GM20000 (cell line): ENCODE measurements at regions not wholly inside any gene's neighbourhood (a gene's known extent, or its start where the extent isn't known, plus 50 kb on each side); places are given as distances from the start of the nearest gene placed in this dataset.

Experiments used
- DNase-seq: peaks from one replicate; pipeline ENCODE4 v3.0.0; 2012; ENCODE audit warnings: low spot score
- TF ChIP-seq, protein P1 (sequence below): IDR thresholded peaks from 2 replicates; pipeline ENCODE4 v1.5.1; 2012; ENCODE audit warnings: mild to moderate bottlenecking, control low read depth; ENCODE audit errors: extremely low read depth, missing control alignments

DNA sequence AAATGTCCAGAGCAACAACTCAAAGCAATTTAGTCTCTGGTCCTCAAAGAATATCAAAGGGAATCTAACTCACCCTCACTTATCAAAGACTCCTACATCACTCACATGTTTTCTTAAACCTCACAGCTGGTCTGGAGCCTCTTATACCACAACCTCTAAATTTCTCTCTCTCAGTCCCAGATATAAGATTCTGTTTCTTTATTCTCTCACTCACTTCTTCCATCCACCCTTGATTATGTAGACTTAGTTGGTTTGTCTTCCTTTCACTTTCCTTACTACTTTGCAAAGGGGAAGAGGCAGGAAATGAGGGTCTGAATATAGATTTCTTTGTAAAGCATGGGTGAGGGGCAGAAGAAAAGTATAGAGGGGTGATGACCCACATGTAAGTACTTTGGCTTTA is 75.4 kb upstream of the STARD4 start:
- no peak for DNase-seq
- TF ChIP-seq, protein P1, sequence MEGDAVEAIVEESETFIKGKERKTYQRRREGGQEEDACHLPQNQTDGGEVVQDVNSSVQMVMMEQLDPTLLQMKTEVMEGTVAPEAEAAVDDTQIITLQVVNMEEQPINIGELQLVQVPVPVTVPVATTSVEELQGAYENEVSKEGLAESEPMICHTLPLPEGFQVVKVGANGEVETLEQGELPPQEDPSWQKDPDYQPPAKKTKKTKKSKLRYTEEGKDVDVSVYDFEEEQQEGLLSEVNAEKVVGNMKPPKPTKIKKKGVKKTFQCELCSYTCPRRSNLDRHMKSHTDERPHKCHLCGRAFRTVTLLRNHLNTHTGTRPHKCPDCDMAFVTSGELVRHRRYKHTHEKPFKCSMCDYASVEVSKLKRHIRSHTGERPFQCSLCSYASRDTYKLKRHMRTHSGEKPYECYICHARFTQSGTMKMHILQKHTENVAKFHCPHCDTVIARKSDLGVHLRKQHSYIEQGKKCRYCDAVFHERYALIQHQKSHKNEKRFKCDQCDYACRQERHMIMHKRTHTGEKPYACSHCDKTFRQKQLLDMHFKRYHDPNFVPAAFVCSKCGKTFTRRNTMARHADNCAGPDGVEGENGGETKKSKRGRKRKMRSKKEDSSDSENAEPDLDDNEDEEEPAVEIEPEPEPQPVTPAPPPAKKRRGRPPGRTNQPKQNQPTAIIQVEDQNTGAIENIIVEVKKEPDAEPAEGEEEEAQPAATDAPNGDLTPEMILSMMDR: no peak

DNA sequence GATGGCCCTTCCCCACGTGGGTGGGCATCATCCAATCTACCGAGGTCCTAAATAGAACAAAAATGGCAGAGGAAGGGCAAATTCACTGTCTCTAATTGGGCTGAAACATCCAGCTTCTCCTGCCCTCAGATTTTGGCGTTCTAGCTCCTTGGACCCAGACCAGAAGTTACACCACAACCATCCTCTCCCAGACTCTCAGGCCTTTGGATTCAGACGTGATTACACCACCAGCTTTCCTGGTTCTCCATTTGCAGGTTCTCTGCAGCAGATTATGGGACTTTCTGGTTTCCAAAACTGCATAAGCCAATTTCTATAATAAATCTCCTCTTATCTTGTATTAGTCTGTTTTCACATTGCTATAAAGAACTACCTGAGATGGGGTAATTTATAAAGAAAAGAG is 73.6 kb upstream of the STARD4 start:
- no peak for DNase-seq
- TF ChIP-seq, protein P1: no peak

DNA sequence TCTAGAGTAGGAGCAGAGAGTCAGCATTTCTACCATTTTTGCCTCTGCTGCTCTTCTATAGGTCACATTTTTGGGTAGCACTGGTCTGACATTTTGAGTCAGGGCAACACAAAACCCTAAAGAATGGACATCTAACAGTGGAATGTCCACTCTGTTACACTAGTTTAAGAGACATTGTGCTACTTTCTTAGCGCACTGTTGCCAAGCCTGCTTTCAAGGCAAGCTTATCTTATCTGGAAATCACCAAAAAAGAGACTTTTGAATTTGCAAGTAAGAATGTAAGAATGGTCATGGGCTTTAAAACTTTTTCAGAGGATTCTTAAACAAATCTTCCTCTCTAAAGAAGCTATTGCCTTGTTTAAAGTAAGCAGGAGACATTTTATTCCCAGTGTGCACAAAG is 73.0 kb upstream of the STARD4 start:
- no peak for DNase-seq

DNA sequence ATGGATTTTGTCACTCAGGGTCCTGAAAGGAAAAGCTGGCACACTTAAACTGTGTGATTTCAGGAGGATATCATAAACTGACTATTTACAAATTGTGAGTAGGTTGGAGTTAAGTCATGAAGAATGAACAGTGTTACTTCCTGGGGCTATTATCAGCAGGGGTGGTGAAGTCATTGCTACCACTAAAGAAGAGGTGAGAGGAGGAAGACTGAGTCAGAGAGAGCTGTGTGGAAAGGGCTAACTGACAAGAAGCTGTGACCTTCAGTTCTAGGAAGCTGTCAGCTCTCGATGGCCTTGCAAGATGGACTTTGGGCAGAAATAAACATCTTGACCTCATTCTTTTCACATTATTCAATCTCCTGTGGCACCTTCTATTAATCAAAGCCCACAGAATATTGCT is 72.3 kb upstream of the STARD4 start:
- TF ChIP-seq, protein P1: no peak
- peak; percentile 16 for DNase-seq

More for the DNA sequence above, 73.0 kb upstream of the STARD4 start:
- TF ChIP-seq, protein P1: no peak

DNA sequence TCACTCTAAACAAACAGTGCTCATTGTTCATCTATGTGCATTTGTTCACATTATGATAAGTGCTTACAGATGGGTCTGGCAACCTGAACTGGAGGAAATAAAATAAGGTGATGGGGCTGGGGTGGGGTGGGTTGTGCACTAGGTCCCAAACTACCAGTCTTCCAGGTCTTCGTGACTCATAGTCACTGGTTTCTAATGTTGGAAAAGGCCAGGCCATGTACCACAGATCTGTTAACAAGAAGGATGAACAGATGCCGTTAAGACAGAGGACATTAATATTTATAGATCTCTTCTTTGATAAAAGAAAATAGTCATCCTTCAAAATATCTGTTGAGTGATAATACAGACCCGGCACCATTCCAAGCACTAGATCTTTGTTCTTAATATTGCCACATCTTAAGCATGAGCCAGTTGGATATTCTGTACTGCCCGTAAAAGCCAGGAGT is 71.4 kb upstream of the STARD4 start:
- TF ChIP-seq, protein P1: no peak
- DNase-seq: no peak

DNA sequence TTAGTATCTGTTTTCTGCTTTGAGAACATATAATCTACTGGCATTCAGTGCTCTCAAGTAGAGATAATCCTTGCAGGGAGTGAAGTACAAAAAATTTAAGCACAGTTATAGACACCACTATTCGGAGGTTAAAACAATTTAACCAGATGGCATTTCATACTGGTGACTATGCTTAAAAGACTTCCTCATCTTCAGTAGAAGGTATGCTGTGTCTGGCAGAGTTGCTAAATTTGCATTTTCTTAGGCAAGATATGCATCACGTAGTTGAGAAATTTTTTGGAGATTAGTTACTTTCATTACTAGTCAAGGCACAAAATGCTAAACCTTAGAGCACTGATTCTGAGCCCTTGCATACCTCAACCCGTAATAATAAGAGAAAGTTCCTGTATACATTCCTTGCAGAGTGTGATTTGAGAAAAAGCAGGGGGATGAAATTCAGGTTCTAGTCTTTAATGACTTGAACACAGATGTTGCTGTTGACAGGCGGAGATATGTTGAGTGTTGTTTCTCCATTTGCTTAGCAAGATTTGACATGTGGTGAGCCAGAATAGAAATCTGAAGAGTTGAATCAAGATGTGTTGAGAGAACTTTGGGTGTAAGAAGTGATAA is 70.8 kb upstream of the STARD4 start:
- TF ChIP-seq, protein P1: no peak
- no peak for DNase-seq

DNA sequence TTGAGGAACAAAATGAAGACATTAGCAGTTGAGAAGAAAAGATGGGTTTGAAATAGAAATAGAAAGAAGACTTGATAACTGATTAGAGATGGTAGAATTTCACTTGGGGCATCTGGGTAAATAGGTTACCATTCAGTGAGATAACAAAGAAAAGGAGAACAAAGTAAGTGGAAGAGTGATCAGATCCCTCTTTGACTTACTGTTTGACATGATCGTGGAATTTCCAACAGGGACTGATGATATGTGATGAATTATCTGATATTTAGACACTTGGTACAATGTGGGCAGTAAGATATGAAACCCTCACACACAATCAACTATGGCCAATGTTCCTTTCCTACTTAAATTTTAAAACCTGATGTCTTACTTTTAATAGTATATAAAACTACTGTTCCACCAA is 70.1 kb upstream of the STARD4 start:
- TF ChIP-seq, protein P1: no peak

More for the DNA sequence above, 70.1 kb upstream of the STARD4 start:
- DNase-seq: no peak
